CD4-positive, alpha-beta T cell (primary cell): ENCODE measurements at regions not wholly inside any gene's neighbourhood (a gene's known extent, or its start where the extent isn't known, plus 50 kb on each side); places are given as distances from the start of the nearest gene placed in this dataset.

Source experiments
- ATAC-seq: fragments of 200-7000 bp; cut with Tn5 transposase; one replicate; pipeline ENCODE4 v1.10.0; 2022; ENCODE audit warnings: mild to moderate bottlenecking; ENCODE audit not compliant: poor library complexity
- CTCF ChIA-PET: fragments of 350-600 bp; sonication (Branson Sonifier 250); formaldehyde crosslinking; loops from one replicate; lab custom pipeline; 2021; ENCODE audit warnings: antibody characterized with exemption, inconsistent platforms; lab: Charles Lee
- POLR2A ChIA-PET: fragments of 350-600 bp; sonication (Branson Sonifier 250); formaldehyde crosslinking; loops from one replicate; lab custom pipeline; 2021; ENCODE audit warnings: antibody characterized with exemption, inconsistent platforms; lab: Charles Lee
- DNase-seq, 14 experiments: peaks; one replicate each; pipeline ENCODE4 v3.0.0-alpha.2; 2013 to 2020; ENCODE audit warnings: mixed read lengths in 2 of 14
- H3K27ac ChIP-seq, 2 donors: one replicate each; pipeline versions ENCODE4 v1.5.1 to v1.7.0; 2013; ENCODE audit warnings: low read length in 2 of 2, low read depth in 1 of 2, mild to moderate bottlenecking in 1 of 2
- H3K27me3 ChIP-seq, 2 experiments: 1 replicate in 1 of 2; 2 replicates in 1 of 2; pipeline versions ENCODE4 v1.6.1 to v1.7.0; 2013; ENCODE audit warnings: low read length in 2 of 2, control low read depth in 1 of 2, mild to moderate bottlenecking in 1 of 2, moderate library complexity in 1 of 2; ENCODE audit not compliant: insufficient read depth in 2 of 2, control insufficient read depth in 1 of 2
- H3K36me3 ChIP-seq: one replicate; pipeline ENCODE4 v1.6.1; 2013; ENCODE audit warnings: low read length, control low read depth; ENCODE audit not compliant: insufficient read depth
- H3K4me1 ChIP-seq: one replicate; pipeline ENCODE4 v1.6.1; 2013; ENCODE audit warnings: low read length, control low read depth; ENCODE audit not compliant: insufficient read depth
- H3K4me3 ChIP-seq: one replicate; pipeline ENCODE4 v1.5.1; 2013; ENCODE audit warnings: mild to moderate bottlenecking, low read length, moderate library complexity
- H3K9me3 ChIP-seq, 2 experiments: 1 replicate in 1 of 2; 2 replicates in 1 of 2; pipeline versions ENCODE4 v1.6.1 to v1.7.0; 2013; ENCODE audit warnings: low read length in 2 of 2, mild to moderate bottlenecking in 2 of 2, control low read depth in 1 of 2, moderate library complexity in 1 of 2; ENCODE audit not compliant: control insufficient read depth in 1 of 2, insufficient read depth in 1 of 2
- H3K27ac Mint-ChIP-seq: one replicate; pipeline ENCODE4 v1.8.0; 2020; ENCODE audit warnings: mixed read lengths
- H3K27me3 Mint-ChIP-seq: one replicate; pipeline ENCODE4 v1.8.0; 2021; ENCODE audit warnings: mixed read lengths
- H3K36me3 Mint-ChIP-seq: one replicate; pipeline ENCODE4 v1.8.0; 2021; ENCODE audit warnings: low read depth, mixed read lengths
- H3K4me1 Mint-ChIP-seq: one replicate; pipeline ENCODE4 v1.8.0; 2021; ENCODE audit warnings: low read depth, mixed read lengths
- H3K4me3 Mint-ChIP-seq: one replicate; pipeline ENCODE4 v1.8.0; 2020; ENCODE audit warnings: mild to moderate bottlenecking, mixed read lengths
- H3K9me3 Mint-ChIP-seq: one replicate; pipeline ENCODE4 v1.8.0; 2020; ENCODE audit warnings: mixed read lengths
- CTCF ChIP-seq: fragments of 200-600 bp; IDR thresholded peaks from one replicate; pipeline ENCODE4 v1.8.0; 2022; ENCODE audit warnings: antibody characterized with exemption, mild to moderate bottlenecking
- intact Hi-C, 2 experiments: fragments of 100-400 bp; cut with DNase I in 1 of 2; cut with micrococcal nuclease in 1 of 2; formaldehyde crosslinking; loops; one replicate each; pipeline versions ENCODE4 v1.15.1 to v1.9.0; 2023 to 2025; cut with DNase I, micrococcal nuclease

GRCh38 chr1:238674316-238674715 lies 712.1 kb upstream of the CHRM3 start:
- no peak for TF ChIP-seq CTCF
- Mint-ChIP-seq H3K9me3 (no peaks in the 10 kb centered on the region), H3K4me3 (no peak overlapping the region), H3K27ac (no peak overlapping the region), H3K4me1 (no peaks in the 10 kb centered on the region), H3K27me3 (no peaks in the 10 kb centered on the region), H3K36me3 (no peaks in the 10 kb centered on the region)
- ChIA-PET POLR2A (no interaction called here), CTCF (no interaction called here)
- no peak for ATAC-seq
- Histone ChIP-seq H3K9me3 (peaks cover 0 to 2% of the 10 kb centered on the region in 2 experiments), H3K4me3 (no peak overlapping the region), H3K4me1 (no peaks in the 10 kb centered on the region), H3K36me3 (no peaks in the 10 kb centered on the region), H3K27me3 (no peaks in the 10 kb centered on the region), H3K27ac (no peak overlapping the region)
- intact Hi-C loops = no loop called here
- DNase-seq = no peak

- no peak overlapping the region for H3K27ac ChIP-seq
- Mint-ChIP-seq H3K27me3 (no peaks in the 10 kb centered on the region), H3K4me1 (no peaks in the 10 kb centered on the region), H3K27ac (no peak overlapping the region), H3K4me3 (no peak overlapping the region), H3K9me3 (no peaks in the 10 kb centered on the region), H3K36me3 (no peaks in the 10 kb centered on the region)
- intact Hi-C loops = no loop called here
- TF ChIP-seq CTCF = no peak
- no peak for DNase-seq
- no peaks in the 10 kb centered on the region for H3K4me1 ChIP-seq
- POLR2A ChIA-PET = no interaction called here
- CTCF ChIA-PET = no interaction called here
- no peaks in the 10 kb centered on the region for H3K27me3 ChIP-seq
- no peak overlapping the region for H3K4me3 ChIP-seq
- peaks cover 0 to 5% of the 10 kb centered on the region in 2 experiments for H3K9me3 ChIP-seq
- no peaks in the 10 kb centered on the region for H3K36me3 ChIP-seq
- no peak for ATAC-seq
Observed at GRCh38 chr1:238673561-238673960, 712.8 kb upstream of the CHRM3 start.

GRCh38 chr1:238672806-238673205 lies 713.6 kb upstream of the CHRM3 start:
- no peak overlapping the region for H3K27ac Mint-ChIP-seq
- no peaks in the 10 kb centered on the region for H3K4me1 Mint-ChIP-seq

More at GRCh38 chr1:238672806-238673205, 713.6 kb upstream of the CHRM3 start:
- no peak for DNase-seq
- Histone ChIP-seq H3K36me3 (no peaks in the 10 kb centered on the region), H3K27ac (no peak overlapping the region), H3K4me3 (no peak overlapping the region), H3K9me3 (peaks cover 0 to 8% of the 10 kb centered on the region in 2 experiments), H3K4me1 (no peaks in the 10 kb centered on the region), H3K27me3 (no peaks in the 10 kb centered on the region)
- Mint-ChIP-seq H3K27me3 (no peaks in the 10 kb centered on the region), H3K36me3 (no peaks in the 10 kb centered on the region), H3K4me3 (no peak overlapping the region), H3K9me3 (no peaks in the 10 kb centered on the region)
- no peak for ATAC-seq
- ChIA-PET CTCF (no interaction called here), POLR2A (no interaction called here)
- intact Hi-C loops = no loop called here
- TF ChIP-seq CTCF = no peak
